HG03196 (cell line): ENCODE measurements at regions not wholly inside any gene's neighbourhood (a gene's known extent, or its start where the extent isn't known, plus 50 kb on each side); places are given as distances from the start of the nearest gene placed in this dataset.

Experiments
- ATAC-seq: cut with Tn5 transposase; IDR thresholded peaks from one replicate; pipeline ENCODE4 v1.9.1; 2021; ENCODE audit not compliant: unreplicated experiment

GRCh38 chr2:236405357-236405756 is 141.2 kb upstream of the ASB18 start:
- no peak for ATAC-seq

GRCh38 chr2:236408090-236408489 is 143.9 kb upstream of the ASB18 start:
- ATAC-seq: no peak

GRCh38 chr2:236408786-236409185 is 144.6 kb upstream of the ASB18 start:
- no peak for ATAC-seq

GRCh38 chr2:236415684-236416444 is 151.7 kb upstream of the ASB18 start:
- no peak for ATAC-seq

GRCh38 chr2:236417150-236417549 is 152.5 kb upstream of the ACKR3 start:
- no peak for ATAC-seq

- no peak for ATAC-seq
Measured at GRCh38 chr2:236430584-236430983, 139.0 kb upstream of the ACKR3 start.

- ATAC-seq: no peak
Measured at GRCh38 chr2:236434593-236434992, 135.0 kb upstream of the ACKR3 start.

GRCh38 chr2:236440110-236440881 is 129.3 kb upstream of the ACKR3 start:
- no peak for ATAC-seq

GRCh38 chr2:236444187-236444586 is 125.4 kb upstream of the ACKR3 start:
- no peak for ATAC-seq

- no peak for ATAC-seq
Measured at GRCh38 chr2:236445678-236446077, 123.9 kb upstream of the ACKR3 start.

GRCh38 chr2:236446521-236446920 is 123.1 kb upstream of the ACKR3 start:
- ATAC-seq: no peak

GRCh38 chr2:236449167-236449761 is 120.4 kb upstream of the ACKR3 start:
- no peak for ATAC-seq

GRCh38 chr2:236452238-236452637 is 117.4 kb upstream of the ACKR3 start:
- ATAC-seq: no peak

- no peak for ATAC-seq
Measured at GRCh38 chr2:236454076-236454475, 115.5 kb upstream of the ACKR3 start.

GRCh38 chr2:236459393-236459792 is 110.2 kb upstream of the ACKR3 start:
- ATAC-seq: no peak

GRCh38 chr2:236464140-236464539 is 105.5 kb upstream of the ACKR3 start:
- ATAC-seq: no peak

- ATAC-seq: no peak
Measured at GRCh38 chr2:236472720-236473495, 96.7 kb upstream of the ACKR3 start.

GRCh38 chr2:236473691-236474090 is 95.9 kb upstream of the ACKR3 start:
- no peak for ATAC-seq

GRCh38 chr2:236479814-236480213 is 89.8 kb upstream of the ACKR3 start:
- ATAC-seq: no peak

GRCh38 chr2:236483102-236483501 is 86.5 kb upstream of the ACKR3 start:
- no peak for ATAC-seq

GRCh38 chr2:236485519-236485918 is 84.1 kb upstream of the ACKR3 start:
- no peak for ATAC-seq
